HPDE6-E6E7 (cell line): ENCODE measurements at regions not wholly inside any gene's neighbourhood (a gene's known extent, or its start where the extent isn't known, plus 50 kb on each side); places are given as distances from the start of the nearest gene placed in this dataset.

Experiments
- DNase-seq: peaks from one replicate; pipeline ENCODE4 v3.0.0; 2011; ENCODE audit warnings: missing footprints; ENCODE audit errors: extremely low spot score

DNA sequence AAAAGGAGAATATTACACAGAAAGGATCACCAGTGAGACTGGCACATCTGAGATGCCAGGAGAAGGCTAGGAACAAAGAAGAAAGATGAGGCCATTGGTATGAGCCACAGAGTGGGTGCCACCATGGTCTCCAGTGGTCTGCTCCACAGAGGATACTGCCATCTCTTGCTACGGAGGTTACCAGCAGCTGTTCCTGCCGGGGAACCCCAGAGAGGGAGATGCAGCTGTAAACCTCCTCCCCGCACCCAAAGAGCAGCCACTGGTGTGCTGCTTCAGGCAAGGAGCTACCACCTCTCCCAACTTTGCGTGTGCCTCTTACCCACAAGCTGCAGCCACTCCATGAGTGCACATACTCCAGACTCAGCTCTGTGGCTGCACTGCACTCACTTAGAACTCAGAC is 201.5 kb upstream of the RTL1 start:
- no peak for DNase-seq

DNA sequence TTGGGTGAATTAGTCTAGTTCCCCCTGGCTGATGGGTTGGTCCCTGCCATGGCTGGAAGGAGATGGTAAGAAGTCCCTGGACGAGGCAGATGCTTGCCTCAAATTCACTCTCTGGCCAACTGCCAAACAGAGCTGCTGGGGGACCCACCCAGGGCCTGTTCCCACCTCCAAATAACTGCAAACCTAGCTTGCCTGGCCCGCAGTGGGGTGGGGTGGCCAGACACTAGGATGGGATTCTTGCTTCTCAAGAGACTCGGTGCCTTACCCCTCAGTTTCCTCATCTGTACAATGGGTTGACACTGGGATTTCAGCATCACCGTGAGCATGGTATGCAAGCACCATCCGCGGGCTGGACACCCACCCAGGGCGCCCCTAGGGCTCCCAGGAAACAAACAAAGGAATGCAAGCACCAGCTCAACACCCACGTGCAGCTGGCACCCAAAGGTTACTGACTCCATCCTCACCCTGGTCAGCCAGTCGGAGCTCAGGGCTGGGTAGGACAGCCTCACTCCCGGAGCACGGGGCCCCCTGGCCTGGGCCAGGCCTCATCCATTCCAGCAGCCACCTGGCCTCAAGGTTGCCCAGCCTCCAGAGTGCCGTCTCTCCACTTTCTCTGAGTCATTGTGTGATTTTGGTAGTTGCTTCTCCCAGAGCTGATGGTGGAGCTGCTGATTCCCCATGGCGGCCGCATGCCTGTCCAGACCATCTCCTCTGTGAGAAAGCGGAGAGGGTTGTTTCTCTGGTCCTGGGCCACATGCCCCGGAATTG is 205.2 kb upstream of the RTL1 start:
- DNase-seq: no peak

DNA sequence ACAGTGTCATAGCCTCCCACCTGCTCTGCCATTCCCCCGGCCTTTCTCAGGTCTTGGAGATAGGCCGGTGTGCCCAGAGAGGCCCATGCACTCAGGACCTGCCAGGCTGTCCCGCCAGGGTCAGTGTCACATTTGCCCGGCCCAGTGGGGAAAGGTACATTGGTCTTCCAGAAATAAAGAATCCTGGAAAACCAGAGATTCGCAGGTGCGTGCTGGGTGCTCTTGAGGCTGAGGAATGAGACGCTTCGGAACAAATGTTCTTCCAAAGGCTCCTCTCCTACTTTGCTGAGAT is 205.8 kb upstream of the RTL1 start:
- no peak for DNase-seq

GRCh38 chr14:101109981-101110728 is 206.6 kb upstream of the RTL1 start:
- DNase-seq: no peak

DNA sequence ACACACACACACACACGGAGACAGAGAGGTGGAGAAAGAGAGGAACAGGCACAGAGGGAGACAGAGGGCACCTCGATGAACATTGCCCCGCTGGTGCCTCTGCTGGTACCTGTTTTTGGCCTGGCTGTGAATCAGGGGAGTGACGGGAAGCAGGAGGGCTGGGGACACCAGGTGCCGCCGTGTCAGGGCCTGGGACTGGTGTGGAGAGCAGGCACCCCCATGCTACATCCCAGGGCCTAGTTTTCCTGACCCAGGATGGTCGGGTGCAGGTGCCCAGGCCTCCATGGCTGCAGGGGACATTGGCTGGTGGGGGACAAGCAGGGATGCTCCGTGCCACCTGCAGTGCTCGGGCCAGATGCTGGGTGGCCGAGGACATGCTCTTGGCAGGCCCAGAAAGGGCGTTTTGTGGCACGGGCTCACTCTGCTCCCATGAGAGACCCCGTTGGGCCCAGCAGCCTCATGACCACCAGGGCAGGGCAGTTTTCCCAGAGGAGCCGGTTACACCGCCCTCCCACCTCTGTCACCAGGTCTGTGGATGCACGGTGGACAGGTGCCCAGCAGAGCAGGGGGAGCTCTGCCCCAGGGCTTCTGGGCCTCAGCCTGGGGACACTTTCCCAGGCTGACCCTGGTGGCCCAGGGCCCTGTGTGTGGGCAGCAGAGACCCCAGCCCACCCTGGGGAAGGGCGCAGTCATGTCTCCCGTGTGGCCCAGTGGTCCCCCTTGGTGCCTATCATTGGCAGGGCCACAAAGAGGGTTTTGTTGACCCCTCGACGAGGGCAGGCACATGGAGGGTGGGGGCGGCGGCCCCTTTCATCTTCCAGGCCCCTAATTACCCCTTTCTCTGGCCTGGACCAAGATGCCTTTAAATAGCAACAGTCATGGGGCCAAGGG is 207.5 kb upstream of the RTL1 start:
- no peak for DNase-seq

DNA sequence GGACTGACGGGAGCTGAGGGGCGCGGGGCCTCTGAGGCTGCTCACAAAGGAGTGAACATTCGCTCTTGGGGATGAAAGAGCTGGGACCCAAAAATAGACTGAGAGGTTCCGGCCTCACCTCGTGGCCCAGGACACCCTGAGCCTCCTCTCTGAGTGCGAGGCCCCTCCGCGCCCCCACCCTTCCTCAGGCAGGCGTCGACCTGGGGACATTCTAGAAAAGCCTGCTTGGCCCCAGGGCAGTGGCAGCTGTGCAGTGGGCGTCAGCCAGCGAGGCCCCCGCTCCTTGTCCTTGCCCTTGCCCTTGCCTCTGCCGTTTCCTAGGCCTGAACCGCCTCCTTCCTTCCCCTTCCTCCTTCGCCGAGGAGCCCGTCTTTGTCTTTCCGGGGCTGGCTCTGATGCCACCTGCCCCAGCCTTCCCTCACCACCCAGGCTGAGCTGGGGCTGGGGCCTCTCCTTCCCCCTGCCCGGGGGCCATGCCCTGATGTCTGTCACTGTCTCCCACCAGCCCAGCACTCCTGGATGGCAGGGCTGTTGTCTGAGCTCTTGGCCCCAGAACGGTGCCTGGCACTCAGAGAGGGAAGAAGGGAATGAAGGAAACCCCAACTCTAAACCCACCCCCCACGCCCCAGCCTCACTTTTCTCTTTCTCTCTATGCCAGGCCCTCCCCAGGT is 208.2 kb upstream of the RTL1 start:
- DNase-seq: no peak

DNA sequence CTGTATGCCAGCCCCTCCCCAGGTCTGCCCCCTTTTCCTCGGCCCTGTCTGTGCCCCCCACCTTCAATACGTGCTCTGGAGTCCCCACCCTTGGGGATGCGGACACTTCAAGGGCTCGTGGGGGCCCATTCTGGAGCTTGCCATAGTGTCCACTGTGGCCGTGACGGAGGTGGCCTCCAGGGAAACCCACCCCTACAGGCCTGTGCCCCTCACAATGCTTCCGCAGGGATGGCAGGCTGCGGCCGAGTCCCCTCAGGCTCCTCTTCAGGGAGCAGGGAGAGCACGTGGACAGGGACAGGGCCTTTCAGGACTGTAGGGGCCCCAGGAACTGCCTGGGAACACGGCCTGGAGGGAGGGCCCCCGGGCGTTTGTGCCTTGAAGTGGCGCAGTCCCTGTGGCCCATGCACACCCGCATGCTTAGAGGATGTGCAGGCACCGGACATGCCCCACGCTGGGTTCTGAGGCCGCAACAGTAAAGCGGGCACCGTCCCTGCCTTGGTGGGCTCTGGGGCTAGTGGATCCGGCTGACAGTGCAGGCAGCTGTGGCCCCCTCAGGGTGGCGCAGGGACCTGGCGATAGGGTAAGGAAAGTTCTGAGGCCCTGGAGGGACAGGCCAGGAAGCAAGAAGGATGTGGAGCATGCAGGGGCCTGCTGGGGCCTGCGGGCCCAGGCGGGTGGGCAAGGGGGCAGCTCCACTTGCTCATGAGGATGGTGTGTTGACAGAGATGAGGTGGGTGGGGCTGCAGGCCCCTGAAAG is 209.0 kb upstream of the RTL1 start:
- no peak for DNase-seq

- DNase-seq: no peak
Observed at GRCh38 chr14:101113108-101113612, 209.6 kb upstream of the RTL1 start.

GRCh38 chr14:101113835-101114725 is 210.6 kb upstream of the RTL1 start:
- DNase-seq: no peak

DNA sequence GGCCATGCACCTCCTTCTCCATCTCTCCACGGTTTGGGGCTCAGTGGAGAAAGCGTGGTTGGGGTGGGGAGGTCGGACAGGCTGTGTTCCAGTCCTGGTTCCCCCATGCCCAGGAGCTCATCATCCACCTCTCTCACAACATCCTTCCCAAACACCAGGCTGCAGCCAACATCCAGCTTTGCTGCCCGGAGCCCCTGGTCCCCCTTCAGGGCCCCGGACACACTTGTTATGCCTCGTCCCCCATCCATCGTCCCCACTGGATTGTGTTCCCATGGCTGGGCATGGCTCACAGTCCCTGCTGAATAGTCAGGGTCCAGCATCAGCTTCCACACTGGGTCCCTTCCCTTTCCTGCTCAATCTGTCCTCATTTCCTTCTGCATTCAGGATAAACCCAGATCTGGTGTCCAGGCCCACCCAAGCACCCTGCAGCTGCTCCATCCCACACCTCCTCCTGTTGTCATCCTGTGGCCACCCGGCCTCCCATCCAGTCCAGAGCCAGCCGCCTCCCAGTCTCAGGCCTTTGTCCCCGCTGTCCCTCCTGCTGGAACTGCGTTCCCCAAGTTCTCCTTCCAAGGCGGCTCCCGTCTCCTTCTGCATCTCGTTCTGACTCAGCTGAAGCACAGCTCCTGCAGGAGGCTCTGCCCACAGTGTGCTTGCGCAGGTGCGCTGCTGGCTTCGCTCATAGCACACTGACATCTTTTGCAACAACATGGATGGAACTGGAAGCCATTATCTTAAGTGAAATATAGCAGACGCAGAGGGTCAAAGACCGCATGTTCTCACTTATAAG is 211.4 kb upstream of the RTL1 start:
- DNase-seq: no peak

DNA sequence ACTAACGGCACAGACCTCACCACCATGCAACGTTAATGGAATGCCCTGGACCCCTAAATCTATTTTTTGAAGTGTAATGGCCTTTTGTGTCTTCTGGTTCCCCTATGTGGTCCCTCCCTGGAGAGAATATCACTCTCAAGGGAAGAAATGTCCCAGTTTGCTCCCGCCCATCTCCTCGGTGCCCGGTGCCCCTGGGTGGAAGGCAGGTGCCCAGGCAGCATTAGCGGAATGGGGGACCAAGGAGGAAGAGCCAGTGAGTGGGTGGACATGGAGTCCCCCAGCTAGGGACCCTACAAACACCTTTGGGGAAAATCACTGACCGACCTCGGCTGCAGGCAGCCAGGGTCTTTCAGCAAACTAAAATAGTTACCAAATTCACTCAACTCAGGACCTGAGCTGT is 212.1 kb upstream of the RTL1 start:
- DNase-seq: no peak

DNA sequence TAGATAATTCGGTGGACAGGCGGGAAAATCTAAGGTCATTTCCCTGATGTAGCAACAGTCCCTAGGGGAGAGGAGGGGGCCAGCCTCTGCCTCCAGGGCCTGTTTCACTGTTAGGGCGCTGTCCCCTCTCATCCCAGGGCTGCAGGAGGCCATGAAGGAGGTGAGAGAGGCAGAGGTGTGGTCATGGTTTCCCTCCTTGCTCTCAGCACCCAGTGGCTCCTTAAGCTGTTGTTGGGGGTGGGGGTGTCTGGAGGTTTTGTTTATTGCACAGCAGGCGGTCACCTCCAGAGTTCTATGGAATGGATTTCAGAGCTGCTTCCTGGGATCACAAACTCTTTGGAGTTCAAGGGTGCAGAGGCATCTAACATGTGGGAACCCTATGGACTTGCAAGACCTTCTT is 212.5 kb upstream of the RTL1 start:
- DNase-seq: no peak

DNA sequence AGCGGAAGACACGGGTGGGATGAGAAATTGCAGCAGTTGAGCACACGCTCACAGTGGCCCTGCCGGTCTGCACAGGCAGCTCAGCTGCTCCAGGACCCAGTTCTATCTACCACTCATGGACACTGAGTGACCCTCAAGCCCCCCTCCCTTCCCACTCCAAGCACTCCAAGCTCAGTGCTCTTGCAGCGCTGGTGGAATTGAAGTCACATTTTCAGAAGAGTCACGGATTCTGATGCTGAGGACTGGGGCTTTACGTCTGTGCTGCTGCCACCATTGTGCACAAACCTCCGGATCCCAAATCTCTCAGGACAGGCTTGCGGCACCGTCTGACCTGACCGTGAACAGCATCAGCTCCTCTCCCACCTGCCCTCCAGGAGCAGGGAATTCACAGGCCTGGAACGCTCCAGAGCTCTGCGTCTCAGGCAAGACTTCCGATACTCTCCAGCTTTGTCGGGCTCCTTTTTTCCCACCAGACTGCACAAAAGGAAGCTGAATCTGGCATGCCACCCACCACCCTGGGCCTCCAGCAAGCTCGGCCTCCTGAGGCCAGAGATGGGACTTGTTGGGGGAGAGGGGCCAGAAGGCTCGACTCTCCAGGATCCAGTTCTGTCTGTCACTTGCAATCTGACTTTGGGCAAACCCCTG is 213.1 kb upstream of the RTL1 start:
- DNase-seq: no peak

DNA sequence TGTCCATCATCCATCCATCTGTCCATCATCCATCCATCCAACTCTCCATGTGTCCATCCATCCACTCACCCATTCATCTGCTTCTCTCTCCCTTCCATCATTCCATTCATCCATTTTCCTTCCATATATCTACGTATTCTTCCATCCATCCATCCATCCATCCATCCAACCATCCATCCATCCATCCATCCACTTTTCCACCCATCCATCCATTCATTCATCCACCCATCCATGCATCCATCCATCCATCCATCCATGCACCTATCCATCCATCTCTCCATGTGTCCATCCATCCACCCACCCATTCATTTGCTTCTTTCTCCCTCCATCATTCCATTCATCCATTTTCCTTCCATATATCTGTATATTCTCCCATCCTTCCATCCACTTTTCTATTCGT is 214.0 kb upstream of the RTL1 start:
- DNase-seq: no peak

GRCh38 chr14:101118233-101118632 is 214.7 kb upstream of the RTL1 start:
- no peak for DNase-seq

GRCh38 chr14:101118746-101119591 is 215.4 kb upstream of the RTL1 start:
- no peak for DNase-seq

DNA sequence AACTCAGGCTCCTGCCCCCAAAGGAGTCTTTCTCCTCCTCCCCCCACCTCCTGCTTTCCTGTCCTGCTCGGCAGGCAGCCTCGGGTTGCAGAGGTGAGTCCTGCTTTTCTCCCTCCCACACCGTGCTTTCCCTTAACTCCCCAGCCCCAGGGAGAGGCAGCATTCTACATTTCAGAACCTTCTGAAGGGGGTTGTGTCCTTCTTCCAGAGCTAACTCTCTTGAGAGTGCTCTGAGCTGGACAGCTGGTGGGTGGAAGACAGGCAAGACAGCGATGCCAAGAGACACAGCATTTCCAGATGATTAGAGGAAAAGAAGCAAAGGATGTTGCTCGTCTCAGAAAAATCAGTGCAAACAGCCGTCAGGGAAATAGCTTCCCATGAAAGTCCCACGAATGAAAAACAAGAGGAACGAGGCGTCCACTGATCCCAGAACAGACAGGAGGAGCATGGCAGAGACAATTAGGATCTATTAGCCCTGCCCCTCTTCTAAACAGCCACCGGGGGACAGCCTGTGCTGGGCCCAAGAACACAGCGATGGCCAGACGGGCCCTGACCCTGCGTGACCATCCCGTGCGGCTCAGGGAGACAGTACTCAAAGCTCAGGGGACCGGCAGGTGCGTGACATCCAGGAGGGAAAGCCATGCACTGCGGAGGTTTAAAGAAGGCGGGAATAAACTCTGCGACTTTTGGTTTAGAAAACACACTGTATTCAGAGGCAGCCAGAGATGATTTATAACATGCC is 216.5 kb upstream of the RTL1 start:
- DNase-seq: no peak
